NT2/D1 (cell line): ENCODE measurements at regions not wholly inside any gene's neighbourhood (a gene's known extent, or its start where the extent isn't known, plus 50 kb on each side); places are given as distances from the start of the nearest gene placed in this dataset.

Experiments
- SUZ12 ChIP-seq: IDR thresholded peaks from 2 replicates; pipeline ENCODE4 v1.6.1; 2011; ENCODE audit not compliant: insufficient read length, insufficient read depth; ENCODE audit errors: extremely low read depth
- YY1 ChIP-seq: IDR thresholded peaks from 2 replicates; pipeline ENCODE4 v1.6.1; 2011; ENCODE audit not compliant: insufficient read length, insufficient read depth
- ZNF274 ChIP-seq: IDR thresholded peaks from 2 replicates; pipeline ENCODE4 v1.6.1; 2011; ENCODE audit warnings: mild to moderate bottlenecking, low read depth, low read length

- no peak for TF ChIP-seq SUZ12
- no peak for TF ChIP-seq YY1
- no peak for TF ChIP-seq ZNF274
These were observed 415.0 kb downstream of the KCTD16 start for GRCh38 chr5:144585681-144586080.
